Activated CD4-positive, alpha-beta T cell treated with anti-CD3 and anti-CD28 coated beads for 48 hours (primary cell): ENCODE measurements at regions not wholly inside any gene's neighbourhood (a gene's known extent, or its start where the extent isn't known, plus 50 kb on each side); places are given as distances from the start of the nearest gene placed in this dataset.

Experiments used
- DNase-seq: peaks from one replicate; pipeline ENCODE4 v3.0.0-alpha.2; 2020

GRCh38 chr1:30280572-30280971, 442.8 kb downstream of the MATN1 start:
- no peak for DNase-seq

- DNase-seq = no peak
These were observed 445.5 kb downstream of the MATN1 start for GRCh38 chr1:30277911-30278310.

- DNase-seq = no peak
These were observed 446.0 kb downstream of the MATN1 start for GRCh38 chr1:30277415-30277814.

GRCh38 chr1:30275926-30276764, 447.2 kb downstream of the MATN1 start:
- no peak for DNase-seq

- no peak for DNase-seq
These were observed 448.3 kb downstream of the MATN1 start for GRCh38 chr1:30274976-30275621.

- DNase-seq = no peak
These were observed 449.0 kb downstream of the MATN1 start for GRCh38 chr1:30274173-30274970.

GRCh38 chr1:30273456-30273855, 449.9 kb downstream of the MATN1 start:
- no peak for DNase-seq

- DNase-seq = no peak
These were observed 450.4 kb downstream of the MATN1 start for GRCh38 chr1:30273021-30273325.

GRCh38 chr1:30272277-30273020, 450.9 kb downstream of the MATN1 start:
- no peak for DNase-seq

GRCh38 chr1:30271401-30272276, 451.7 kb downstream of the MATN1 start:
- DNase-seq = no peak

- no peak for DNase-seq
These were observed 452.9 kb downstream of the MATN1 start for GRCh38 chr1:30270461-30270860.

- DNase-seq = no peak
These were observed 454.3 kb downstream of the MATN1 start for GRCh38 chr1:30268923-30269666.

- no peak for DNase-seq
These were observed 455.5 kb downstream of the MATN1 start for GRCh38 chr1:30267856-30268255.

- no peak for DNase-seq
These were observed 456.3 kb downstream of the MATN1 start for GRCh38 chr1:30267046-30267445.

GRCh38 chr1:30265127-30266070, 458.0 kb downstream of the MATN1 start:
- no peak for DNase-seq

GRCh38 chr1:30264672-30265025, 458.7 kb downstream of the MATN1 start:
- DNase-seq = no peak

- DNase-seq = no peak
These were observed 459.3 kb downstream of the MATN1 start for GRCh38 chr1:30263888-30264671.

GRCh38 chr1:30263405-30263804, 460.0 kb downstream of the MATN1 start:
- DNase-seq = no peak

- DNase-seq = no peak
These were observed 461.2 kb downstream of the MATN1 start for GRCh38 chr1:30262158-30262557.
